ENCODE measurements at regions not wholly inside any gene's neighbourhood (a gene's known extent, or its start where the extent isn't known, plus 50 kb on each side); places are given as distances from the start of the nearest gene placed in this dataset.
A peak's percentile ranks its signal among the peaks of the same experiment; 100 is the strongest.

GRCh38 chr6:90947184-90948064, 360.6 kb upstream of the MAP3K7 start:
- Mint-ChIP-seq H3K4me1 (no peaks in the 10 kb centered on the region), H3K9me3 (no peaks in the 10 kb centered on the region), H3K36me3 (no peaks in the 10 kb centered on the region), H3K27ac (no peak overlapping the region), H3K4me3 (no peak overlapping the region), H3K27me3 (no peaks in the 10 kb centered on the region)
- DNase-seq: no peak
- ATAC-seq: no peak
- POLR2A ChIA-PET: no interaction called here

- H3K9me3 Mint-ChIP-seq: no peaks in the 10 kb centered on the region
- H3K27ac Mint-ChIP-seq: no peak overlapping the region
- DNase-seq (no peak), ATAC-seq (no peak)
- H3K4me1 Mint-ChIP-seq: peaks cover 0 to 9% (median 5%) of the 10 kb centered on the region in 4 donors
- POLR2A ChIA-PET: no interaction called here
- H3K27me3 Mint-ChIP-seq: peaks cover 0 to 6% (median 0%) of the 10 kb centered on the region in 5 donors
- H3K36me3 Mint-ChIP-seq: no peaks in the 10 kb centered on the region
- no peak overlapping the region for H3K4me3 Mint-ChIP-seq
These were observed 355.0 kb upstream of the MAP3K7 start for GRCh38 chr6:90941885-90942284.

GRCh38 chr6:90940812-90941481, 354.1 kb upstream of the MAP3K7 start:
- H3K27me3 Mint-ChIP-seq: peaks cover 0 to 6% (median 4%) of the 10 kb centered on the region in 5 donors
- POLR2A ChIA-PET: no interaction called here

GRCh38 chr6:90939906-90940305, 353.0 kb upstream of the MAP3K7 start:
- H3K9me3 Mint-ChIP-seq: no peaks in the 10 kb centered on the region
- H3K4me1 Mint-ChIP-seq: peaks cover 0 to 9% (median 5%) of the 10 kb centered on the region in 4 donors
- no peak for ATAC-seq
- H3K4me3 Mint-ChIP-seq: no peak overlapping the region
- peak overlapping the region in 1 of 10 donors; percentile 9 for H3K27ac Mint-ChIP-seq
- POLR2A ChIA-PET: no interaction called here
- DNase-seq: no peak
- H3K27me3 Mint-ChIP-seq: peaks cover 0 to 9% (median 8%) of the 10 kb centered on the region in 5 donors
- H3K36me3 Mint-ChIP-seq: no peaks in the 10 kb centered on the region

More at GRCh38 chr6:90940812-90941481, 354.1 kb upstream of the MAP3K7 start:
- Mint-ChIP-seq H3K4me3 (peak overlapping the region; percentile 0 to 59 (median 8)), H3K36me3 (no peaks in the 10 kb centered on the region), H3K4me1 (peaks cover 0 to 9% (median 5%) of the 10 kb centered on the region in 4 donors), H3K27ac (peak overlapping the region in 7 of 10 donors; percentile 1 to 78 (median 17)), H3K9me3 (no peaks in the 10 kb centered on the region)
- DNase-seq (peak in 4 of 10 donors; percentile 1 to 57 (median 36)), ATAC-seq (peak; percentile 73 to 79)

- DNase-seq (no peak), ATAC-seq (no peak)
- H3K27me3 Mint-ChIP-seq: peaks cover 1 to 9% (median 8%) of the 10 kb centered on the region in 5 donors
- no peaks in the 10 kb centered on the region for H3K36me3 Mint-ChIP-seq
- H3K27ac Mint-ChIP-seq: peak overlapping the region in 1 of 10 donors; percentile 20
- no peak overlapping the region for H3K4me3 Mint-ChIP-seq
- POLR2A ChIA-PET: no interaction called here
- H3K4me1 Mint-ChIP-seq: peaks cover 0 to 9% (median 7%) of the 10 kb centered on the region in 4 donors
- H3K9me3 Mint-ChIP-seq: no peaks in the 10 kb centered on the region
These were observed 351.2 kb upstream of the MAP3K7 start for GRCh38 chr6:90938122-90938521.

GRCh38 chr6:90936286-90936685, 349.4 kb upstream of the MAP3K7 start:
- DNase-seq (no peak), ATAC-seq (no peak)
- Mint-ChIP-seq H3K4me1 (peaks cover 0 to 9% (median 6%) of the 10 kb centered on the region in 4 donors), H3K4me3 (no peak overlapping the region), H3K9me3 (no peaks in the 10 kb centered on the region), H3K36me3 (no peaks in the 10 kb centered on the region), H3K27me3 (peaks cover 6 to 28% (median 18%) of the 10 kb centered on the region in 5 donors), H3K27ac (no peak overlapping the region)
- POLR2A ChIA-PET: no interaction called here

- no peaks in the 10 kb centered on the region for H3K9me3 Mint-ChIP-seq
- H3K36me3 Mint-ChIP-seq: no peaks in the 10 kb centered on the region
- DNase-seq (no peak), ATAC-seq (no peak)
- H3K4me3 Mint-ChIP-seq: no peak overlapping the region
- peaks cover 0 to 4% (median 0%) of the 10 kb centered on the region in 4 donors for H3K4me1 Mint-ChIP-seq
- POLR2A ChIA-PET: no interaction called here
- H3K27ac Mint-ChIP-seq: no peak overlapping the region
- peaks cover 9 to 33% (median 18%) of the 10 kb centered on the region in 5 donors for H3K27me3 Mint-ChIP-seq
These were observed 348.1 kb upstream of the MAP3K7 start for GRCh38 chr6:90934966-90935365.

- DNase-seq: no peak
- ATAC-seq: no peak
- Mint-ChIP-seq H3K27ac (no peak overlapping the region), H3K4me3 (no peak overlapping the region), H3K4me1 (peaks cover 0 to 4% (median 0%) of the 10 kb centered on the region in 4 donors), H3K36me3 (no peaks in the 10 kb centered on the region), H3K9me3 (no peaks in the 10 kb centered on the region), H3K27me3 (peaks cover 9 to 41% (median 18%) of the 10 kb centered on the region in 5 donors)
- POLR2A ChIA-PET: no interaction called here
These were observed 347.2 kb upstream of the MAP3K7 start for GRCh38 chr6:90934081-90934480.

GRCh38 chr6:90932351-90932750, 345.5 kb upstream of the MAP3K7 start:
- H3K36me3 Mint-ChIP-seq: no peaks in the 10 kb centered on the region

GRCh38 chr6:90928051-90928450, 341.2 kb upstream of the MAP3K7 start:
- Mint-ChIP-seq H3K9me3 (no peaks in the 10 kb centered on the region), H3K27me3 (peaks cover 6 to 34% (median 13%) of the 10 kb centered on the region in 5 donors), H3K27ac (no peak overlapping the region), H3K36me3 (no peaks in the 10 kb centered on the region), H3K4me3 (no peak overlapping the region), H3K4me1 (no peaks in the 10 kb centered on the region)
- DNase-seq (no peak), ATAC-seq (no peak)
- POLR2A ChIA-PET: no interaction called here

More at GRCh38 chr6:90932351-90932750, 345.5 kb upstream of the MAP3K7 start:
- Mint-ChIP-seq H3K9me3 (no peaks in the 10 kb centered on the region), H3K4me3 (no peak overlapping the region), H3K27me3 (peaks cover 12 to 44% (median 18%) of the 10 kb centered on the region in 5 donors), H3K27ac (no peak overlapping the region), H3K4me1 (peaks cover 0 to 4% (median 0%) of the 10 kb centered on the region in 4 donors)
- no peak for ATAC-seq
- no peak for DNase-seq
- POLR2A ChIA-PET: no interaction called here

GRCh38 chr6:90925726-90926125, 338.9 kb upstream of the MAP3K7 start:
- no peak for ATAC-seq
- no peak overlapping the region for H3K27ac Mint-ChIP-seq
- peaks cover 0 to 11% (median 2%) of the 10 kb centered on the region in 5 donors for H3K27me3 Mint-ChIP-seq
- H3K9me3 Mint-ChIP-seq: no peaks in the 10 kb centered on the region
- no peaks in the 10 kb centered on the region for H3K36me3 Mint-ChIP-seq
- DNase-seq: no peak
- H3K4me3 Mint-ChIP-seq: no peak overlapping the region
- POLR2A ChIA-PET: no interaction called here
- H3K4me1 Mint-ChIP-seq: no peaks in the 10 kb centered on the region

GRCh38 chr6:90922325-90922724, 335.5 kb upstream of the MAP3K7 start:
- Mint-ChIP-seq H3K36me3 (no peaks in the 10 kb centered on the region), H3K9me3 (no peaks in the 10 kb centered on the region), H3K27ac (no peak overlapping the region), H3K4me3 (no peak overlapping the region), H3K27me3 (peaks cover 0 to 23% (median 4%) of the 10 kb centered on the region in 5 donors), H3K4me1 (no peaks in the 10 kb centered on the region)
- no peak for DNase-seq
- no peak for ATAC-seq
- POLR2A ChIA-PET: no interaction called here

GRCh38 chr6:90918361-90918760, 331.5 kb upstream of the MAP3K7 start:
- no peak for ATAC-seq
- peaks cover 0 to 6% (median 2%) of the 10 kb centered on the region in 9 donors for H3K9me3 Mint-ChIP-seq
- POLR2A ChIA-PET: no interaction called here
- H3K36me3 Mint-ChIP-seq: no peaks in the 10 kb centered on the region
- H3K4me1 Mint-ChIP-seq: no peaks in the 10 kb centered on the region
- no peak overlapping the region for H3K4me3 Mint-ChIP-seq
- H3K27ac Mint-ChIP-seq: no peak overlapping the region
- peaks cover 6 to 57% (median 16%) of the 10 kb centered on the region in 5 donors for H3K27me3 Mint-ChIP-seq
- no peak for DNase-seq

Measured in naive thymus-derived CD8-positive, alpha-beta T cell (primary cell).